T1000 (cell line): ENCODE measurements at regions not wholly inside any gene's neighbourhood (a gene's known extent, or its start where the extent isn't known, plus 50 kb on each side); places are given as distances from the start of the nearest gene placed in this dataset.

Experiments
- DNase-seq: peaks from one replicate; lab custom pipeline; 2025; ENCODE audit warnings: mixed read lengths; lab: John Stamatoyannopoulos, UW

GRCh38 chr13:67803118-67803517 lies 573.0 kb upstream of the PCDH9 start:
- no peak for DNase-seq

DNA sequence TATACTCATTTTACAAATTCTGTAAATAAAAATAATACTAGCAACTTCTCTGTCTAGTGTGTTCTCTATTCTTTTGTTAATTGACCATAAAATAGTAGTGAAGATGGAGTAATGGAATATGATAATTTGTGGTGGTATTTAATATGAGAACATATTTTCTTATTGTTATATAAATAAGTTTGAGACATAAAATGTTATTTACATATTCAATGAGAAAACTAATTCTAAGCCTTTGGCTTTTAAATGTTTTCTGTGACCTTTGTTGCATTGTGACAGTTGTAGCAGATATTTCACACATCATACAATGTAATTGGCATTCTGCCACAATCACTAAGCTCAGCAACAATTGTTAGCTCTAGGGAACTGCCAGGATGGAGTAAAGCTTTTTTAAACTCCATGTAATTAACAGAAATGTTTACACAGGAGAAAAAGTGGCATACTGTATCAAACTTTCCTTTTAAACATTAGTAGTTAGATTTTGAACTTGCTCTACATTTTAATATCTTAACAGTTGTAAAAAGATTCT lies 562.1 kb upstream of the PCDH9 start:
- DNase-seq, result no peak

- DNase-seq, result no peak
Measured at GRCh38 chr13:67791047-67791446, 560.9 kb upstream of the PCDH9 start.

GRCh38 chr13:67776151-67776550 lies 546.0 kb upstream of the PCDH9 start:
- DNase-seq, result no peak

- no peak for DNase-seq
Measured at GRCh38 chr13:67775359-67775758, 545.2 kb upstream of the PCDH9 start.

DNA sequence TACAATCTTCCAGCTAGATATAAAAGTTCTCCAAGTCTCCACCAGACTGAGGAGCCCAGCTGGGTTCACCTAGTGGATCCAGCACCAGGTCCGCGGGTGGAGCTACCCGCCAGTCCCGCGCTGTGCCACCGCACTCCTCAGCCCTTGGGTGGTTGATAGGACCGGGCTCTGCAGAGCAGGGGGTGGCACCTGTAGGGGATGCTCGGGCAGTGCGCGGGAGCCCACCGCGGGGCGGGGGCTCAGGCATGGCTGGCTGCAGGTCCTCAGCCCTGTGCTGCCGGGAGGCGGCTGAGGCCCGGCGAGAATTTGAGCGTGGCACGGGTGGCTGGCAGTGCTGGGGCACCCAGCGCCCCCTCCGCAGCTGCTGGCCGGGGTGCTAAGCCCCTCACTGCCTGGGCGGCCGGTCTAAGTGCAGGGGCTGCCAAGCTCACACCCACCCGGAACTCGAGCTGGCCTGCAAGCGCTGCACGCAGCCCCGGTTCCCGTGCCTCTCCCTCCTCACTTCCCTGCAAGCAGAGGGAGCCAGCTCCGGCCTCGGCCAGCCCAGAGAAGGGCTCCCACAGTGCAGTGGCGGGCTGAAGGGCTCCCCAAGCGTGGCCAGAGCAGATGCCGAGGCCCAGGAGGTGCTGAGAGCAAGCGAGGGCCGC lies 542.8 kb upstream of the PCDH9 start:
- DNase-seq, result no peak

GRCh38 chr13:67771106-67771505 lies 541.0 kb upstream of the PCDH9 start:
- DNase-seq, result no peak

GRCh38 chr13:67769987-67770341 lies 539.8 kb upstream of the PCDH9 start:
- no peak for DNase-seq

DNA sequence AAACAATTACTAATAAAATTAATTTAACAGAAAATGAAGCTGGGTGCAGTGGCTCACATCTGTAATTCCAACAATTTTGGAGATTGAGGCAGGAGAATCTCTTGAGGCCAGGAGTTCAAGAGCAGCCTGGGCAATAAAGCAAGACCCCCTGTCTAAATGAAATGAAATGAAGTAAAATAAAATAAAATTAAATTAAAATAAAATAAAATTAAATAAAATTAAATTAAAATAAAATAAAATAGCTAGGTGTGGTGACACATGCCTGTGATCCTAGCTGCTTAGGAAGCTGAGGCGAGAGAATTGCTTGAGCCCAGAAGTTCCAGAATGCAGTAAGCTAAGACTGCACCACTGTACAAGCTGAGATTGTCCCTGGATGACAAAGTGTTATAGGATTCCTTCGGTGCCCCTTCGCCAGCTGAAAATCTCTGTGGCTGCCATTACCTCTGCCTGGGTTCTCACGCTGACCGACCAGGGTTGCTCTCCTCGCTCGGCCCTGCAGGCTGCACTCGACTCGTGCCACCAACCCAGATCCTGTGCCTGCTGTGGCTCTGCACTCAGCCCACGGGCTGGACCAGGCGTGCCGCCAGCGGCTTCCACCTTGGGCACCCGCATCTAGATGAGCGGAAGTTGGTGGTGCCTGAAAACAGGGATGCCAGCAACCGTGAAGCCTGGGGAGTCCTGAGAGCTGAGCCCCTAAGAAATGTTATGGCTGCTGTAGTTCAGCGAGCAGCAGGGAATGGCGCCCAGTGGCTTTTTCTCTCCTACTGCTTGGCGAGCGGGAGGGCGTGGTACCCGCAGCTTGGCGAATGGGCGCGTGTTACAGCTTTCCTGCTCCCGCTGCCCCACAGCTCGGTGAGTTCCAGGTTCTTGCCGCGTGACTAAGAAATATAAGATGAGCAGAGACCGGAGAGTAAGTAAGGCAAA lies 539.2 kb upstream of the PCDH9 start:
- DNase-seq, result no peak

DNA sequence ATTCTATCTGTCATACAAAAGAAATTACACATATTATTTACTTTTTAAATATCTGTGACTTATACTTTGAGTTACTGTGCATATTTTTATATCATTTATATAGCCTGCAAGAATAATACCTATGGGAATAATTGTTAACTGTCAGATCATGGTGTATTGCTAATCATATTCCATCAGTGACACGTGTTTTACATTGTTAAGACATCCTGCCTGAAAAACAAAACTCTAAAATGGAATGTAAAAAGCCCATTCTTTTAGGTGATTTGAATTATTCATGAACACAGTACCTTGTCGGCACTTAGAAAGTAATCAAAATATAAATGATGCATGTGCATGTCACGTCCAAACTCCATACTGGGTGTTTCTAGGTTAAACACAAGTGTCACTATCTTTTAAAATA lies 533.8 kb upstream of the PCDH9 start:
- DNase-seq, result no peak

DNA sequence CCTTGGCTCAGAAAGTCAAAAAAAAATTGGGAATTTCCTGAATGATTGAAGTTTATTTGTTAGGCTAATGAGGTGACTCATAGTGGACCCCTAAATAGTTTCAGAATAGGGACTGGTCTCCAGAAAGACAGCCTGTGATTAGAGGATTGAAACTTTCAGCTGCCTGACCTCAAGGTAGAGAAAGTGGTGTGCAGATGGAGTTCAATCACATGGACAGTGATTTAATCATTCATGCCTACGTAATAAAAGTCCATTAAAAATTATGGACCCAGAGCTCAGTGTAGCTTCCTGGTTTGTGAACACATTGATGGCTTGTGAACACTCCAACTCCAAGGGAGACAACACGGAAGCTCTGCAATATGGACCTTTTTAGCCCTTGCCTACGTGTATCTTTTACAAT lies 533.2 kb upstream of the PCDH9 start:
- no peak for DNase-seq

DNA sequence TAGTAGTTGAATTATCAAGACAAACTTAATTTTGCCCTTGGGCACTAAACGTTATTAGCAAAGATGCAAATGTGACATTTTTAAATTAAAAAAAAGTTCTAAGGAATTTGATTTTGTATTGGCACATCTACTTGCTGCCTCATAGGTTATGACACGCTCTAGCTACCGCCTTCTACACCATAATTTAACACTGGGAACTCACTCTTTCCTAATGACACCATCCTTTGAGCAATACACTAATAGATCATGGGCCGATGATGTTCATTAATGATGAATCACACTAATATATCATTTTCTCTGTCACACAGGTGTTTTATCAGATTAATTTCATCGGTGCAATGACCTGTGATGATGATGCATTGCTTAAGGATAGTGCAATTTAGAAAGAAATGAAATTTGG lies 528.8 kb upstream of the PCDH9 start:
- DNase-seq, result no peak

GRCh38 chr13:67754012-67754411 lies 523.9 kb upstream of the PCDH9 start:
- no peak for DNase-seq

DNA sequence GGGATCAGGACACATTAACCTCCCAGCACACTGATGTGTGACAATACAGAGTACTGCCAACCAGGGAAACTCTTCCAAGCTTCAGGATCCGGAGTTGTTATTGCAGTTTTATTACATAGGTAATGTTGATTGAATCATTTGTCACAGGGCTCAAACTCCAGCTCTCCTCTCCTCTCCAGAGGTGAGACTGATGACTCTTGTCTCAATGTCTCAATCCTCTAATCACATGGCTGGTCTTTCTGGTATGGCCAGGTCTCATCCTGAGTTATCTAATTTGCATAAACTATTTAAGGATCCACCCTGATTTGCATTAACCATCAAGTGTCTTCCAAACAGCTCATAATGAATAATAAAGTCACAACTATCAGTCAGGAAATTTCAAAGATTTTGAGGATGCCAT lies 522.6 kb upstream of the PCDH9 start:
- DNase-seq, result no peak

DNA sequence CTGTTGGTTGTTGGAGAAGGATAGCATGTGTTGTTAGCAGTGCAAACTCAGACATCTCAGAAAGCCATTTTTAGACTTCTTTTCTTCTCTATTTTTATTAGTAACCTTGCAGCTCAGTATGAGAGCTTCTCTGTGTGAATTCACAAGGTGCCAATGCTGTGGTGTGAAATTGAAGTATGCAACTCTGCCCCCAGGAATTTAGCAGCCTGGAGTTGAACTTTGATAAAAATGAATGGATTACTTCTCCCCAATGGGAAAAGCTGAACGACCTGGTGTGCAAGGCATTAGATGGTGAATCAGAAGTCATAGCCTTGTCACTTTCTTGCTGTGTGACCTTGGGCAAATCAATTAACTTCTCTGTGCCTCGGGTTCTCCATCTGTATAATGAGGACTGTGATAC lies 512.3 kb upstream of the PCDH9 start:
- no peak for DNase-seq

GRCh38 chr13:67740871-67741535 lies 510.9 kb upstream of the PCDH9 start:
- DNase-seq, result no peak

DNA sequence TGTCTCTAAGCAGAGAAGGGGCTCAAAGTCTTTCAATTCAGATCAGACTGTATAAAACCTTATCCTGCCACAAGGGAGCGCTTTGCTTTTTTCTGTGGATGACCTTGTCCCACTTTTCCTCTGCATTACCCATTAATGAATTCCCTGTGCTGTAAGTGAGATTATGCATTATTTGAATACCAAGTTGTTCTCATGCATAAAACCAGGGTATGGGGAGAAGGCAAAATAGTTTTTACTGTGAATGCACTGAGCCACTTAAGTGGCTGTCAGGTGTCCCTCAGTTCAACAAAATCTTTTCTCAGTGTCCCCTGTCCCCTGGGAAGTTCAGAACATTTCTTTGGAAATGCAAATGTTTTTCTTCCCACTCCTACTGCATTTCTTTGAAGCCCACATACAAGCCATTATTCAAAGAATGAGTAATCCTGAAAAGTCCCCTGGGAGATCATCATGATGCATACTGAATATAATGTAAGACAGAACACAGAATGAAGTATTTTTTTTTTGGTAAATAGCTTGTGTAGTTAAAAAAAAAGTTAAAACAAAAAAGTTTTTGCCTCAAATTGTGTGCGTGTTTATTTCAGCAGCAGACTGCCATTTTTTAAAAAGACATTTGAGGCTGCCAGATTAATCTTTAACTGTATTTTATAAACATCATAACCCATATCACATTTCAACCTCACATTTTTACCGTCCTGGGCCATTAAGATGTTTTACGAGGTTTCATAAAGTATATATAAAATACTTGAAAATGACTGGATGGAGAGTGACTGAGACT lies 506.7 kb upstream of the PCDH9 start:
- no peak for DNase-seq

DNA sequence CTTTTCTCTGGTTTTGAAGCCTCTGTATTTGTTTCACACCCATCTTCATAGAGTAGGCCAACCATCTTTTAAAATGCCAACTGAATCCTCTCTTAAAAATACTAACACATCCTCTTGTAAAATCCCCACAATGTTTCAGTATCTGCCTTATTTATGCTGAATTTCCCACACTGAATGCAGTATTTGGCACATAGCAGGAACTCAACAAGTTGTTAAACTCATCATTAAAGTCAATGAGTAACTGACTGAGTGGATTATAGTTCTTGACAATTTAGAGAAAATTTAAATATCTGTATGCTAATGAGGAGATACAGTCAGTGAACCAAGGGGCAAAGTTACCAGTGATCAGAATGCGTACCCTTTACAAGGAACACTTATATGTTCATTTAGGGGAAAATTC lies 505.5 kb upstream of the PCDH9 start:
- DNase-seq, result no peak

DNA sequence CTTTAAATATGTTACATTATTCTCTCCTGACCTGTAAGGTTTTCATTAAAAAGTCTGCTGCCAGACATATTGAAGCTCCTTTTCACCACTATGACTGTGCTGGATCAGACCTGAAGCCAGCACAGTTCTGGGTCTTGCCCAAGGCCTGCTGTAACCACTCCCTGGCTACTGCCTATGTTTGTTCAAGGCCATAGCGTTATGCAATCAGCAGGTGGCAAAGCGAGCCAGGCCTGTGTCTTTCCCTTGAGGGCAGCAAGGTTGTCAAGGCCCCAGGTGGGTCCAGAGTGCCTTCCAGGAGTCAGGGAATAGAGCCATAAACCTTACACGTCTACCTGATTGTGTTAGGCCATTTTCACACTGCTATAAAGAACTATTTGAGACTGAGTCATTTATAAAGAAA lies 496.8 kb upstream of the PCDH9 start:
- DNase-seq, result no peak

DNA sequence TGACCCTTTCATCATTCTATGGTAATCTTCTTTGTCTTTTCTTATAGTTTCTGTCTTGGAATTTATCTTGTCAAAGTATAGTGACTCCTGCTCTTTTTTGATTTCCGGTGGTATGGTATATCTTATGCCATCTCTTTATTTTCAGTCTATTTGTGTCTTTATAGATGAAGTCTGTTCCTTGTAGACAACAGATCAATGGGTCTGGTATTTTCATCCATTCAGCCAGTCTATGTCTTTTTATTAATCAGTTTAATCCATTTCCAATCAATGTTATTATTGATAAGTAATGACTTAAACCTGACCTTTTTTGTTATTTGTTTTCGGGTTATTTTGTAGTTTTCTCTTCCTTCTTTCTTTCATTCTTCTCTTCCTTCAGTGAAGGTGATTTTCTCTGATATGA lies 495.9 kb upstream of the PCDH9 start:
- DNase-seq, result no peak

- no peak for DNase-seq
Measured at GRCh38 chr13:67713571-67713970, 483.4 kb upstream of the PCDH9 start.

- no peak for DNase-seq
Measured at GRCh38 chr13:67696775-67697174, 466.6 kb upstream of the PCDH9 start.
